Small intestine (tissue), 7 donors: ENCODE measurements at regions not wholly inside any gene's neighbourhood (a gene's known extent, or its start where the extent isn't known, plus 50 kb on each side); places are given as distances from the start of the nearest gene placed in this dataset.

Source experiments
- DNase-seq, 2 donors: peaks; one replicate each; pipeline versions ENCODE4 v3.0.0 to v3.0.0-alpha.2; 2013
- FAIRE-seq: peaks from 2 replicates; lab custom pipeline; 2012; peaks lifted over from hg19 to GRCh38; lab: Jason Lieb, UNC
- H3K27ac ChIP-seq, 3 donors: one replicate each; pipeline ENCODE4 v1.5.1; 2013; ENCODE audit warnings: low read length in 2 of 3, mild to moderate bottlenecking in 2 of 3, control low read depth in 1 of 3, inconsistent platforms in 1 of 3, low read depth in 1 of 3, moderate library complexity in 1 of 3
- H3K27me3 ChIP-seq, 3 donors: one replicate each; pipeline ENCODE4 v1.6.1; 2013; ENCODE audit warnings: low read length in 3 of 3, inconsistent platforms in 1 of 3; ENCODE audit not compliant: control insufficient read depth in 3 of 3, insufficient read depth in 3 of 3
- H3K36me3 ChIP-seq, 3 donors: one replicate each; pipeline ENCODE4 v1.6.1; 2013; ENCODE audit warnings: low read length in 3 of 3, inconsistent platforms in 1 of 3, low read depth in 1 of 3, mild to moderate bottlenecking in 1 of 3, moderate library complexity in 1 of 3; ENCODE audit not compliant: control insufficient read depth in 3 of 3, insufficient read depth in 2 of 3
- H3K4me1 ChIP-seq, 3 donors: one replicate each; pipeline ENCODE4 v1.6.1; 2013; ENCODE audit warnings: low read length in 2 of 3, inconsistent platforms in 1 of 3, low read depth in 1 of 3, mild to moderate bottlenecking in 1 of 3, moderate library complexity in 1 of 3; ENCODE audit not compliant: control insufficient read depth in 3 of 3, insufficient read depth in 2 of 3
- H3K4me3 ChIP-seq, 3 donors: one replicate each; pipeline ENCODE4 v1.5.1; 2013; ENCODE audit warnings: low read length in 3 of 3, control low read depth in 1 of 3, inconsistent platforms in 1 of 3, low read depth in 1 of 3, mild to moderate bottlenecking in 1 of 3, moderate library complexity in 1 of 3
- H3K9me3 ChIP-seq, 2 donors: one replicate each; pipeline ENCODE4 v1.6.1; 2013; ENCODE audit warnings: low read depth in 1 of 2, low read length in 1 of 2; ENCODE audit not compliant: control insufficient read depth in 2 of 2, insufficient read depth in 1 of 2
- WGBS, 3 donors: extraction: QIAGEN DNeasy Blood & Tissue Kit; methylation state at CpG; one replicate each; pipeline ENCODE4 v1.1.7; 2013; 5-methylcytosine and 5-hydroxymethylcytosine counted together
- donor health status: healthy with polysubstance abuse.
- donor health status: control.
- donor health status: control.
- donor health status: Bipolar disorder and iron deficiency.
- donor health status: healthy.

DNA sequence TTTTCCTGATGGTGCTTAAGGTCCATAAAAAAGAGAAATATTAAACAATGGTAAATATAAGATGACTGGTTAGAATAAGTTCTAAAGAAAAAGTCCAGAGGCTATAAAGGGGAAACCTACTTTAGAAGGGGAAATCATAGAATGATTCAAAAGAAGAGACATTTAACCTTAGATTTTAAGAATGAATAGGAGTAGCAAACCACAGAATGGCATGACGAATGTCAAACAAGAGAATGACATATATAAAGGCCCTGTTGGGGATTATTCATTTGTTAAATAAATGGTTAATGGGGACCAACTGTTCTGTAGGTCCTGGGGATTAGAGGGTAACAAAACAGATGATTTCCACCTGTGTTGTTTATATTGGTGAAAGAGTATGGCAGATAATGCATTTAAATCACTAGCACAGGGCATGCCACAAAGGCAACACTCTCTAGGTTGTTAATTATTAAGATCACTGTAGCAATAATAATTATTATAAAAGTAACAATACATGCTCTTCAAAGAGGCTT lies 495.2 kb upstream of the GRIA1 start:
- 25 to 71% (median 60%) methylated on average over 1 of the region's 1 CpG for WGBS, 3 donors
- H3K27ac ChIP-seq, result no peak overlapping the region
- no peaks in the 10 kb centered on the region for H3K4me1 ChIP-seq
- H3K4me3 ChIP-seq, result no peak overlapping the region
- H3K9me3 ChIP-seq, result no peaks in the 10 kb centered on the region
- H3K36me3 ChIP-seq, result no peaks in the 10 kb centered on the region
- no peak for FAIRE-seq
- no peaks in the 10 kb centered on the region for H3K27me3 ChIP-seq
- DNase-seq, result no peak

DNA sequence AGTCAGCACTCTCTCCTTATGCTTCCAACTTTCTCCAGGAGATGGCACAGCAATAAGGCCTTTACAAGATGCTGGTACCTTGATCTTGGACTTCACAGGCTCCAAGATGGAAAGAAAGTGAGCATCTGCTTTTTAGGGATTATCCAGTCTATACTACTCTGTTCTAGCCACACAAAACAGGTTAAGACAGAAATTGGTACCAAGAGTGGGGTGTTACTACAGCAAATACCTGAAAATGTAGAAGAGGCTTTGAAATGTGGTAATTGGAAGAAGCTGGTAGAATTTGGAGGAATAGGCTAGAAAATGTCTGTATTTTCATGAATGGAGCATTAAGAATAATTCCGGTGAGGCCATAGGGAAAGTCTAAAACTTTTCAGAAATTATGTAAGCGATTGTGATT lies 484.8 kb upstream of the GRIA1 start:
- FAIRE-seq (no peak), DNase-seq (no peak)
- Histone ChIP-seq H3K36me3 (no peaks in the 10 kb centered on the region), H3K27ac (no peak overlapping the region), H3K4me3 (no peak overlapping the region), H3K9me3 (peaks cover 0 to 1% of the 10 kb centered on the region in 2 donors), H3K4me1 (no peaks in the 10 kb centered on the region), H3K27me3 (no peaks in the 10 kb centered on the region)
- WGBS, 3 donors, result 84 to 94% (median 94%) methylated on average over 2 of the region's 2 CpGs

DNA sequence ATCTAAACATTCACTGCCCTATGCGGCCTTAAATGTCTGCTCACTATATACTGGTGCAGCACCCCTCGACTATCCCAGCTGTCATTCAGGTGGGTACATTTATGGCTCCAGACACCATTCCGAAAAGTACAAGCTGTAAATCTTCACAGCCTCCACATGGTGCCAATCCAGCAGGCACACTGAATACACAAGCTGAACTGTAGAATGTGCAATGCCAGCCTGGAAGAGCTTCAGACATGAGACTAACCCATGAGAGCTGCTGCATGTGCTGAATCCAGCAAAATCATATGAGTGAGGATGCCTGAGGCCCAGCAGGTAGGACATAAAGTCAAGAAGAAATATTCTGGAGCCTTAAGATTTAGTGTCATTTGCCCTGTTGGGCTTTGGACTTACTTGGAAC lies 483.8 kb upstream of the GRIA1 start:
- Histone ChIP-seq H3K4me1 (no peaks in the 10 kb centered on the region), H3K36me3 (no peaks in the 10 kb centered on the region), H3K4me3 (no peak overlapping the region), H3K27me3 (no peaks in the 10 kb centered on the region), H3K9me3 (peaks cover 1 to 4% of the 10 kb centered on the region in 2 donors), H3K27ac (no peak overlapping the region)
- DNase-seq (no peak), FAIRE-seq (no peak)
- 81 to 84% (median 81%) methylated on average over 3 of the region's 3 CpGs for WGBS, 3 donors

DNA sequence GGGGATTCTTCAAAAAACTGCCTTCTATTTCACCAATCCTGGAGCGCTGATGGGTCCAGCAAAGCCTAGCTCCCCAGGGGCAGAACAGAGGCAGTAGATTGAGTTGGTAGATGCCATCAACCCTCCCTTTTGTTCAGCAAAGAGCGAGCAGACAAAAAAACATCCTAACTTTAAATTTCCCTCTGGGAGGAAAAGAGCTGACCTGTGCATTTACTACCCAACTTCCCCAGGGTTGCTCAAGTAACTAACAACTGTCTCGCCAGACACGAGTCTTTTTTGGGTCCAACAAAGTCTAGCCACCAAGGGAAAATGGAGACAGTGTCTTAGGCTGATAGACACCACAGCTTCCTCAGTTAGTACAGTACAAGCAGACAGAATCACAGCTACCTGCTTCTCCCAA lies 476.3 kb upstream of the GRIA1 start:
- peaks cover 0 to 11% of the 10 kb centered on the region in 2 donors for H3K9me3 ChIP-seq
- DNase-seq (no peak), FAIRE-seq (no peak)
- no peaks in the 10 kb centered on the region for H3K27me3 ChIP-seq
- no peak overlapping the region for H3K27ac ChIP-seq
- whole genome bisulfite sequencing, 3 donors, result 75 to 87% (median 86%) methylated on average over 4 of the region's 4 CpGs
- H3K36me3 ChIP-seq, result no peaks in the 10 kb centered on the region
- H3K4me1 ChIP-seq, result no peaks in the 10 kb centered on the region
- no peak overlapping the region for H3K4me3 ChIP-seq

DNA sequence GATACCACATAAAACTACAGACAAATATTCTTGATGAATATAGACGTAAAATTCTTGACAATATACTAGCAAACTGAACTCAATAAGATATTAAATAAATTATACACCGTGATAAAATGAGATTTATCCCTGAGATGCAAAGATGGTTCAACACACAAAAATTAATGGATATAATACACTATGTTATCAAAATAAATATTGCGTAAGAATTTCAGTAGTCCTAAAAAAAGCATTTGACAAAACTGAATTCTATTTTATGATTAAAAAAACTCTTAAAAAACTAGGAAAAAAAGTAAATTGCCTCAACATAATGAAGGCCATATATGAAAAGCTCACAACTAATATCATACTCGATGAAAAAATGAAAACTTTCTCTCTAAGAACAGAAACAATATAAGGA lies 472.3 kb upstream of the GRIA1 start:
- peaks cover 0 to 19% of the 10 kb centered on the region in 2 donors for H3K9me3 ChIP-seq
- H3K36me3 ChIP-seq, result no peaks in the 10 kb centered on the region
- H3K27ac ChIP-seq, result no peak overlapping the region
- no peaks in the 10 kb centered on the region for H3K27me3 ChIP-seq
- 88 to 91% (median 88%) methylated on average over 4 of the region's 4 CpGs for WGBS, 3 donors
- FAIRE-seq, result no peak
- H3K4me3 ChIP-seq, result no peak overlapping the region
- DNase-seq, result no peak
- no peaks in the 10 kb centered on the region for H3K4me1 ChIP-seq

DNA sequence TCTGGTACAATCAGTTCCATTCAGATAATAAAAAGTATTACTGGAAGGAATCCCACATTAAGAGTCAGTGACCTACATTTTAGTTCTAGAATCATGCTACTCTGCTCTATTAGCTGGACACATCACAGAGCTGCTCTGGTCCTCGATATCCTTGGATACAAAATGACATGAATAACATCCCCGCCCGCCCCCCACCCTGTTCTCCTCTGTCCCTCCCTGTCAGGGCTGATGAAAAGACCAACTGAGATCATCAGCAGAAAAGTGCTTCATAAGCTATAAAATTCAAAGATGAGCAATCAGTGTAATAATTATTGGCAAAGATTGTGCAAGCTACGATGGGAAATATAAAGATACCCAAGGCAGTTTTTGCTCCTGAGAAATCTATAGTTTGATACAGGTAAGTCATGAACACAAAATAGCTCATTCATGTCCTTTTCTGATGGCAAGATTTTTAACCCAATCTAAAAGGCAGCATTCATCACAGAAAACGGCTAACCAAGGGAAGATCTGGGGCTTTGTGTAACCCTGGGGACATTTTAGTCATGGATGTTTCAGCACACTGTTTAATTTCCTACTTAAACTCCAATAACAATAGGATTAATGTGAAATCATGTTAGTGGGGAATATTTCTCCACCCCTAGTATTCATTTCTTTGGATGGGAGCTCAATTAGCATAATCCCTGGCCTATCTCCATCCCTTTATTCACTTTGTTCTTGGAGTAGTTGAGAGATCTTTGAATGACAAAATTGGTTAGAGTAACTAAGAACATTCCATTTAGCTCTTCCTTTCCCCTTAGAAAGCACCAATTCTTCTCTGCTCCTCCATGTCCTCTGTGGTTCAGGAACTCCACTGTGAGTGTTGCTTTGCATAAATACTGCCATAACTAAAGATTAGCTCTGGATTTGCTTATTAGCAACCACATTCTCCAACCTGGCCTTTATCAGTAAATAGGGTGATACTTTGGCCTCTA lies 459.4 kb upstream of the GRIA1 start:
- Histone ChIP-seq H3K27me3 (no peaks in the 10 kb centered on the region), H3K27ac (no peak overlapping the region), H3K4me3 (no peak overlapping the region), H3K9me3 (no peaks in the 10 kb centered on the region), H3K36me3 (no peaks in the 10 kb centered on the region), H3K4me1 (no peaks in the 10 kb centered on the region)
- FAIRE-seq (no peak), DNase-seq (no peak)
- 73 to 81% (median 79%) methylated on average over 5 of the region's 5 CpGs for WGBS, 3 donors

DNA sequence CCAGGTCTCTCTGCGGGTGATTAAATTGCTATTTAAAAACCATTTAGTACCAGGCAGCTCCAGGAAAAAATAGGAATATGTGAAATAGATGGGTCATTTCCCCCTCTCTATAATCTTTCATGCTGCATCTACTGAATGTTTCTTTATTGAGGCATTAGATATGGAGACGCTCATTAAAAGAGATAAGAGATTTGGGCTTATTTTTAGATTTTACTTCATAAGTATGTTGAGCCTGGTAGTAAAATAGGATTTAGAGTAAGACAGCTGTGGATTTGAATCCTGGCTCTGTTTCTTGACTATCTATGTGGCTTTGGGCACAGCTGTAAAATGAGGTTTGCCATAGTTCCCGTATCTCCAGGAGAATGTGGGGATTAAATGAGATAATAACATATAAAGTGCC lies 451.0 kb upstream of the GRIA1 start:
- H3K4me1 ChIP-seq, result no peaks in the 10 kb centered on the region
- DNase-seq (no peak), FAIRE-seq (no peak)
- no peak overlapping the region for H3K4me3 ChIP-seq
- no peaks in the 10 kb centered on the region for H3K27me3 ChIP-seq
- no peaks in the 10 kb centered on the region for H3K36me3 ChIP-seq
- H3K27ac ChIP-seq, result no peak overlapping the region
- WGBS, 3 donors, result 80 to 87% (median 86%) methylated on average over 3 of the region's 3 CpGs
- H3K9me3 ChIP-seq, result no peaks in the 10 kb centered on the region

DNA sequence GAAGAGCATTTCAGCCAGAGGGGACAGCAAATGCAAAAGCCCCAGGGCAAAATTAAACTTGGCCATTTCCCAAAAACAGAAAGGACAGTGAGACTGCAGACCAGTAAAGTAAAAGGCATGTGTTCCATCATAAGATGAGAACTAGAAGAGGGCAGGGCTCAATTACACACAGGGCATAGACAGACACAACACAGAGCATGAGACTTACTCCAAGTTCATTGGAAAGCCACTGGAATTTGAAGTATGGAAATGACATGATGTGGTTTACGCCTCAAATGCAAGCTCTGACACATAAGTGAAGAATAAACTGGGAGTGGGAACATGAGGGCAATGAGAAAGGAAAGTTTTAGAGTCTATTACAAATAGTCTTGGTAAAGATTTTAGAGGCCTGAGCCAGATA lies 446.6 kb upstream of the GRIA1 start:
- FAIRE-seq (no peak), DNase-seq (no peak)
- H3K4me3 ChIP-seq, result no peak overlapping the region
- H3K4me1 ChIP-seq, result no peaks in the 10 kb centered on the region
- no peak overlapping the region for H3K27ac ChIP-seq
- no peaks in the 10 kb centered on the region for H3K27me3 ChIP-seq
- H3K36me3 ChIP-seq, result no peaks in the 10 kb centered on the region
- WGBS, 3 donors, result 74 to 83% (median 75%) methylated on average over 1 of the region's 1 CpG
- no peaks in the 10 kb centered on the region for H3K9me3 ChIP-seq
